GM18858 (cell line): ENCODE measurements at regions not wholly inside any gene's neighbourhood (a gene's known extent, or its start where the extent isn't known, plus 50 kb on each side); places are given as distances from the start of the nearest gene placed in this dataset.
"Not testable (repeated sequence)": the region's sequence is repeated elsewhere in the genome, so short reads cannot be mapped to it uniquely, and the experiment has no call there.

Experiments
- ATAC-seq: cut with Tn5 transposase; IDR thresholded peaks from one replicate; pipeline ENCODE4 v1.9.1; 2021; ENCODE audit not compliant: unreplicated experiment

GRCh38 chr5:110284121-110284520 lies 442.4 kb downstream of the TMEM232 start:
- ATAC-seq, result not testable (repeated sequence)

- ATAC-seq, result no peak
These were observed 437.5 kb downstream of the TMEM232 start for GRCh38 chr5:110288766-110289511.

GRCh38 chr5:110289512-110289810 lies 437.0 kb downstream of the TMEM232 start:
- ATAC-seq, result no peak

- ATAC-seq, result no peak
These were observed 435.9 kb downstream of the TMEM232 start for GRCh38 chr5:110290542-110290941.

- ATAC-seq, result no peak
These were observed 432.2 kb downstream of the TMEM232 start for GRCh38 chr5:110294281-110294680.

GRCh38 chr5:110297152-110297670 lies 429.3 kb downstream of the TMEM232 start:
- no peak for ATAC-seq

GRCh38 chr5:110304176-110304575 lies 422.3 kb downstream of the TMEM232 start:
- no peak for ATAC-seq

GRCh38 chr5:110306650-110307049 lies 419.8 kb downstream of the TMEM232 start:
- no peak for ATAC-seq

- ATAC-seq, result no peak
These were observed 417.2 kb downstream of the TMEM232 start for GRCh38 chr5:110309222-110309621.

GRCh38 chr5:110316566-110316965 lies 409.9 kb downstream of the TMEM232 start:
- not testable (repeated sequence) for ATAC-seq

- no peak for ATAC-seq
These were observed 405.4 kb downstream of the TMEM232 start for GRCh38 chr5:110321117-110321516.

- ATAC-seq, result no peak
These were observed 403.1 kb downstream of the TMEM232 start for GRCh38 chr5:110323357-110323756.

- ATAC-seq, result no peak
These were observed 402.6 kb downstream of the TMEM232 start for GRCh38 chr5:110323832-110324231.

GRCh38 chr5:110324876-110325275 lies 401.6 kb downstream of the TMEM232 start:
- no peak for ATAC-seq

- no peak for ATAC-seq
These were observed 396.4 kb downstream of the TMEM232 start for GRCh38 chr5:110329955-110330525.

GRCh38 chr5:110333384-110333783 lies 393.1 kb downstream of the TMEM232 start:
- no peak for ATAC-seq

GRCh38 chr5:110335361-110336066 lies 391.0 kb downstream of the TMEM232 start:
- no peak for ATAC-seq

GRCh38 chr5:110338341-110339083 lies 388.0 kb downstream of the TMEM232 start:
- no peak for ATAC-seq

GRCh38 chr5:110339399-110339798 lies 387.1 kb downstream of the TMEM232 start:
- ATAC-seq, result no peak

- no peak for ATAC-seq
These were observed 384.6 kb downstream of the TMEM232 start for GRCh38 chr5:110341836-110342235.

- ATAC-seq, result no peak
These were observed 383.8 kb downstream of the TMEM232 start for GRCh38 chr5:110342683-110343082.
